WTC11 (cell line): ENCODE measurements at regions not wholly inside any gene's neighbourhood (a gene's known extent, or its start where the extent isn't known, plus 50 kb on each side); places are given as distances from the start of the nearest gene placed in this dataset.

ENCODE experiments used
- ATAC-seq: fragments of 200-7000 bp; cut with Tn5 transposase; 2 replicates; pipeline ENCODE4 v1.10.0; 2021; ENCODE audit warnings: mild to moderate bottlenecking, moderate library complexity
- CTCF ChIA-PET: fragments of 300-600 bp; sonication (Branson Sonifier 250); formaldehyde crosslinking; loops from one replicate; lab custom pipeline; 2021; ENCODE audit warnings: antibody characterized with exemption; lab: Charles Lee
- POLR2A ChIA-PET: fragments of 350-600 bp; sonication (Branson Sonifier 250); formaldehyde crosslinking; loops from one replicate; lab custom pipeline; 2021; ENCODE audit warnings: antibody characterized with exemption; lab: Charles Lee
- DNase-seq: peaks from one replicate; pipeline ENCODE4 v3.0.0; 2021; ENCODE audit warnings: low spot score
- H3K27ac Mint-ChIP-seq: 2 replicates; pipeline ENCODE4 v1.8.0; 2021; ENCODE audit warnings: mixed read lengths
- H3K27me3 Mint-ChIP-seq: 2 replicates; pipeline ENCODE4 v1.8.0; 2021; ENCODE audit warnings: low read depth, mild to moderate bottlenecking, moderate library complexity, mixed read lengths
- H3K36me3 Mint-ChIP-seq: 2 replicates; pipeline ENCODE4 v1.8.0; 2021; ENCODE audit warnings: mixed read lengths
- H3K4me1 Mint-ChIP-seq: 2 replicates; pipeline ENCODE4 v1.8.0; 2022; ENCODE audit warnings: mixed read lengths
- H3K4me3 Mint-ChIP-seq: 2 replicates; pipeline ENCODE4 v1.8.0; 2021; ENCODE audit warnings: mild to moderate bottlenecking, moderate library complexity, mixed read lengths
- H3K9me3 Mint-ChIP-seq: 2 replicates; pipeline ENCODE4 v1.8.0; 2021; ENCODE audit warnings: mixed read lengths
- ELF4 ChIP-seq: sonication (generic); formaldehyde crosslinking; IDR thresholded peaks from 2 replicates; pipeline ENCODE4 v1.8.1; 2022; ENCODE audit warnings: low read depth, mild to moderate bottlenecking, moderate library complexity, missing genetic modification reagents
- ESRRA ChIP-seq: sonication (generic); formaldehyde crosslinking; IDR thresholded peaks from 2 replicates; pipeline ENCODE4 v1.8.1; 2022; ENCODE audit warnings: mild to moderate bottlenecking, missing genetic modification reagents, borderline replicate concordance
- ETV6 ChIP-seq: sonication (generic); formaldehyde crosslinking; IDR thresholded peaks from 2 replicates; pipeline ENCODE4 v1.8.1; 2022; ENCODE audit warnings: mild to moderate bottlenecking, missing genetic modification reagents
- FOXJ3 ChIP-seq: sonication (generic); formaldehyde crosslinking; IDR thresholded peaks from 2 replicates; pipeline ENCODE4 v1.9.0; 2021; ENCODE audit warnings: missing genetic modification reagents, mild to moderate bottlenecking, borderline replicate concordance
- FOXK1 ChIP-seq: sonication (generic); formaldehyde crosslinking; IDR thresholded peaks from 2 replicates; pipeline ENCODE4 v1.8.0; 2022; ENCODE audit warnings: mild to moderate bottlenecking, moderate library complexity, missing genetic modification reagents
- FOXP1 ChIP-seq: sonication (generic); formaldehyde crosslinking; IDR thresholded peaks from 2 replicates; pipeline ENCODE4 v1.8.0; 2022; ENCODE audit warnings: missing genetic modification reagents, mild to moderate bottlenecking, moderate library complexity, borderline replicate concordance
- KAT7 ChIP-seq: sonication (generic); formaldehyde crosslinking; IDR thresholded peaks from 2 replicates; pipeline ENCODE4 v1.8.1; 2023; ENCODE audit warnings: missing genetic modification reagents, mild to moderate bottlenecking, borderline replicate concordance
- NFATC4 ChIP-seq: fragments of 250-450 bp; sonication (Bioruptor Pico); IDR thresholded peaks from 2 replicates; pipeline ENCODE4 v1.9.0; 2021; ENCODE audit warnings: mild to moderate bottlenecking
- NFYB ChIP-seq: sonication (generic); formaldehyde crosslinking; conservative IDR thresholded peaks from 2 replicates; pipeline ENCODE4 v1.8.0; 2022; ENCODE audit warnings: low read depth, missing genetic modification reagents
- NR1H2 ChIP-seq: sonication (generic); formaldehyde crosslinking; IDR thresholded peaks from 2 replicates; pipeline ENCODE4 v1.9.0; 2021; ENCODE audit warnings: mild to moderate bottlenecking, moderate library complexity, missing genetic modification reagents
- NR3C1 ChIP-seq: sonication (generic); formaldehyde crosslinking; conservative IDR thresholded peaks from 2 replicates; pipeline ENCODE4 v1.8.1; 2023; ENCODE audit warnings: low read depth, mild to moderate bottlenecking, missing genetic modification reagents
- PRRX2 ChIP-seq: fragments of 250-450 bp; sonication (Bioruptor Pico); IDR thresholded peaks from 2 replicates; pipeline ENCODE4 v1.8.0; 2021; ENCODE audit warnings: mild to moderate bottlenecking
- SMAD4 ChIP-seq: sonication (generic); formaldehyde crosslinking; IDR thresholded peaks from 2 replicates; pipeline ENCODE4 v1.8.0; 2022; ENCODE audit warnings: mild to moderate bottlenecking, missing genetic modification reagents
- SP1 ChIP-seq: sonication (generic); formaldehyde crosslinking; conservative IDR thresholded peaks from 2 replicates; pipeline ENCODE4 v1.8.1; 2022; ENCODE audit warnings: missing genetic modification reagents
- TP53 ChIP-seq: sonication (generic); formaldehyde crosslinking; IDR thresholded peaks from 2 replicates; pipeline ENCODE4 v1.8.1; 2023; ENCODE audit warnings: mild to moderate bottlenecking, missing genetic modification reagents
- ZNF396 ChIP-seq: fragments of 250-450 bp; sonication (Bioruptor Pico); IDR thresholded peaks from 2 replicates; pipeline ENCODE4 v1.8.0; 2021; ENCODE audit warnings: mild to moderate bottlenecking, moderate library complexity, borderline replicate concordance
- ZNF416 ChIP-seq: fragments of 250-450 bp; sonication (Bioruptor Pico); IDR thresholded peaks from 2 replicates; pipeline ENCODE4 v1.9.0; 2021; ENCODE audit warnings: mild to moderate bottlenecking, inconsistent platforms
- TF ChIP-seq, protein P1 (sequence below): sonication (generic); formaldehyde crosslinking; IDR thresholded peaks from 2 replicates; pipeline ENCODE4 v1.8.0; 2022; ENCODE audit warnings: mild to moderate bottlenecking, missing genetic modification reagents
- TF ChIP-seq, protein P2 (sequence below): fragments of 250-450 bp; sonication (Bioruptor Pico); conservative IDR thresholded peaks from 2 replicates; pipeline ENCODE4 v1.9.0; 2021; ENCODE audit warnings: mild to moderate bottlenecking
- TF ChIP-seq, protein P3 (sequence below): fragments of 200-600 bp; IDR thresholded peaks from 2 replicates; pipeline ENCODE4 v1.8.0; 2022; ENCODE audit warnings: antibody characterized with exemption
- TF ChIP-seq, protein P4 (sequence below): sonication (generic); formaldehyde crosslinking; IDR thresholded peaks from 2 replicates; pipeline ENCODE4 v1.8.0; 2023; ENCODE audit warnings: missing genetic modification reagents
- TF ChIP-seq, protein P5 (sequence below): sonication (generic); formaldehyde crosslinking; conservative IDR thresholded peaks from 2 replicates; pipeline ENCODE4 v1.8.1; 2022; ENCODE audit warnings: mild to moderate bottlenecking, missing genetic modification reagents
- TF ChIP-seq, protein P6 (sequence below): sonication (generic); formaldehyde crosslinking; IDR thresholded peaks from 2 replicates; pipeline ENCODE4 v1.8.0; 2022; ENCODE audit warnings: mild to moderate bottlenecking, missing genetic modification reagents

DNA sequence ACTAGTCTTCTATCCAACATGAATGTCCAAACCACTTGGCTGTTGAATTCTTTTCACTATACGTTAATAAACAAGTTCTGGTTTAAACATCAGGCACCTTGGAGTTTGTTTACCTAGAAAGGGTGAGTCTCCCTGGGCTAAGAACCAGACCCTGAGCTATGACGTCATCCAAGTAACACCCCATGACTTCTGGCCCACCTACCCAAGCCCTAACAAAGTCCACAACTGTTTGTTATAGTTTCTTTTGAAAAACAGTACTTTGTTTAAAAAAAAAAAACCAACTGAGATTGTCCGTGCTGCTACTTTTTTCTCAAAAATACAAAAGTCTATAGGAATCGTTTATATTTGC, 146.9 kb upstream of the BEND6 start:
- CTCF ChIA-PET: interaction anchor here (0.5 kb wide), 1 partner anchor 11 kb away, joined by 4 read pairs; no protein-coding TSS in a partner anchor
- H3K4me1 Mint-ChIP-seq: peaks cover 59% of the 10 kb centered on the region
- peak overlapping the region; percentile 63 for H3K27ac Mint-ChIP-seq
- ATAC-seq (no peak), DNase-seq (no peak)
- POLR2A ChIA-PET: no interaction called here
- no peak for TF ChIP-seq ELF4 (CRISPR knock-in tag)
- no peaks in the 10 kb centered on the region for H3K27me3 Mint-ChIP-seq
- H3K9me3 Mint-ChIP-seq: no peaks in the 10 kb centered on the region
- no peaks in the 10 kb centered on the region for H3K36me3 Mint-ChIP-seq
- H3K4me3 Mint-ChIP-seq: no peak overlapping the region

DNA sequence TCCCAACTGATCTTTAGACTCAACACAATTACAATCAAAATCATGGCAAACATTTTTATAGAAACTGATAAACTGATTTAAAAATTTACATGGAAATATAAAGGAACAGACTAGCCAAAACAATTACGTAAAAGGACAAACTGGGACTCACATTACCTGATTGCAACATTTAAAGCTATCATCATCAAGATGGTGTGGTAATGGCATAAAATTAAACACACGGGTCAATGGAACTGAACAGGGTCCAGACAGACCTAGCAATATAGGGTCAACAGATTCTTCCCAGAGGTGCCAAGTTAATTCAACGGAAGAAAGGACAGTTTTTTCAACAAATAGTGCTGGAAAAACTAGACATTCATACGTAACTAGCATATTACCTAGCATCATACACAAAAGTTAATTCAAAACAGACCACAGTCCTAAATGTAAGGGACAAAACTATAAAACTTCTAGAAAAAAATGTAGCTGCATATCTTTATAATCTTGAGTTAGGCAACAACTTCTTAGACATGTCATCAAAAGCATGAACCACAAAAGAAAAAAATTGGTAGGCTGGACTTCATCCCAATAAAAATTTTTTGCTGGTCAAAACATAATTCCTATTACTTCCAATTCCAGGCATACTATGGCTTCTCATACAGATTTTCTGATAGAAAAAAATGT, 147.4 kb upstream of the BEND6 start:
- H3K4me3 Mint-ChIP-seq: no peak overlapping the region

DNA sequence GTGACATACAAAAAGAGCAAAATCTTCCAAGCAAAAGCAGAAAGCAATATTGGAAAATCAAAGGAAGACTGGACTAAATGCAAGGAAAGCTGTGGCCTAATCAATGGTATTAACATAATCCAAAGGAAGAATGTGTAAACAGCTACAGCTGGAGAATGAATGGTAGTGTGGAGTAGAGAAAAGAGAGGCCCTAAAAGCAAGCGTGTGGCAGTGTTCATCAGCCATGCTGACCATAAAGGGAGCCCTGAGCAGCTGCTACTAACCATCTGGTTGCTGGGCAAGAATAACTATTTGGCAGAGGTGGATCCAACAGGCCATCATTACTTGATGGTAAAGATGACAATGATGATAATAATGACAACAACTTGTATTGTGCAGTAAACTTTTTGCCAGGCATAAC, 148.5 kb upstream of the BEND6 start:
- Mint-ChIP-seq H3K27ac (peak overlapping the region; percentile 72), H3K4me3 (no peak overlapping the region), H3K36me3 (no peaks in the 10 kb centered on the region), H3K4me1 (peaks cover 65% of the 10 kb centered on the region), H3K27me3 (no peaks in the 10 kb centered on the region), H3K9me3 (no peaks in the 10 kb centered on the region)
- ATAC-seq: peak; percentile 46
- ChIA-PET CTCF (interaction anchor here (1.4 kb wide), 1 partner anchor 149 kb away, joined by 3 read pairs; the partner anchor contains the start of gene BEND6), POLR2A (interaction anchor here (0.6 kb wide), 1 partner anchor 159 kb away, joined by 4 read pairs; no protein-coding TSS in a partner anchor)
- no peak for DNase-seq
- TF ChIP-seq, protein P1, sequence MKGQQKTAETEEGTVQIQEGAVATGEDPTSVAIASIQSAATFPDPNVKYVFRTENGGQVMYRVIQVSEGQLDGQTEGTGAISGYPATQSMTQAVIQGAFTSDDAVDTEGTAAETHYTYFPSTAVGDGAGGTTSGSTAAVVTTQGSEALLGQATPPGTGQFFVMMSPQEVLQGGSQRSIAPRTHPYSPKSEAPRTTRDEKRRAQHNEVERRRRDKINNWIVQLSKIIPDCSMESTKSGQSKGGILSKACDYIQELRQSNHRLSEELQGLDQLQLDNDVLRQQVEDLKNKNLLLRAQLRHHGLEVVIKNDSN (CRISPR knock-in tag): no peak
- TF ChIP-seq NR3C1 (CRISPR knock-in tag) (no peak), FOXP1 (CRISPR knock-in tag) (no peak), ESRRA (CRISPR knock-in tag) (no peak), NR1H2 (CRISPR knock-in tag) (no peak), FOXK1 (CRISPR knock-in tag) (no peak), ETV6 (no peak), SMAD4 (CRISPR knock-in tag) (no peak), TP53 (no peak)
- TF ChIP-seq, protein P2, sequence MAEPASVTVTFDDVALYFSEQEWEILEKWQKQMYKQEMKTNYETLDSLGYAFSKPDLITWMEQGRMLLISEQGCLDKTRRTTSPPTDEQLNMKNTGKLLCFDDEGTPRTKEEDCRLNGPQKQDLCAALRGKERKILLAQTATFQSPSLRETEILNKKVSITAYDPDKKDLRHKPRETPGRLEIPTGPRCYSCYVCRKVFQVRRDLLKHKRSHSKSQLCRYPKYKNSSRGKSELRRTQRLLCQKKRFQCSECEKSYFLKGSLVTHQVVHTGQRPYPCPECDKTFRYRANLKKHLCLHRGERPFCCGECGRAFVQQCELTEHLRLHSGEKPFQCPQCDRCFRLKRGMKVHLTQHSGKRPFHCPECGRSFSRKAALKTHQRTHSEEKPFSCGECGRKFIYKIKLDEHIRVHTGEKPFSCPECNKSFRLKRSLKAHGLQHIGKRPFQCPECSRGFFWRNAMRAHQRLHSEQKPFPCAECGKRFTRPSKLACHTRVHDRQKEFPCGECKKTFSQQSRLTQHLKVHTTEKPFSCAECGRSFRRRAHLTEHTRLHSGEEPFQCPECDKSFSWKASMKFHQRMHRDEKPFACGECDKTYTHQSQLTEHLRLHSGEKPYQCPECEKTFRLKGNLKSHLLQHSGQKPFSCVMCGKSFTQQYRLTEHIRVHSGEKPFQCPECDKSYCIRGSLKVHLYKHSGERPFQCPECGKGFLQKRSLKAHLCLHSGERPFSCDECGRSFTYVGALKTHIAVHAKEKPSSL (CRISPR knock-in tag): no peak
- TF ChIP-seq, protein P3, sequence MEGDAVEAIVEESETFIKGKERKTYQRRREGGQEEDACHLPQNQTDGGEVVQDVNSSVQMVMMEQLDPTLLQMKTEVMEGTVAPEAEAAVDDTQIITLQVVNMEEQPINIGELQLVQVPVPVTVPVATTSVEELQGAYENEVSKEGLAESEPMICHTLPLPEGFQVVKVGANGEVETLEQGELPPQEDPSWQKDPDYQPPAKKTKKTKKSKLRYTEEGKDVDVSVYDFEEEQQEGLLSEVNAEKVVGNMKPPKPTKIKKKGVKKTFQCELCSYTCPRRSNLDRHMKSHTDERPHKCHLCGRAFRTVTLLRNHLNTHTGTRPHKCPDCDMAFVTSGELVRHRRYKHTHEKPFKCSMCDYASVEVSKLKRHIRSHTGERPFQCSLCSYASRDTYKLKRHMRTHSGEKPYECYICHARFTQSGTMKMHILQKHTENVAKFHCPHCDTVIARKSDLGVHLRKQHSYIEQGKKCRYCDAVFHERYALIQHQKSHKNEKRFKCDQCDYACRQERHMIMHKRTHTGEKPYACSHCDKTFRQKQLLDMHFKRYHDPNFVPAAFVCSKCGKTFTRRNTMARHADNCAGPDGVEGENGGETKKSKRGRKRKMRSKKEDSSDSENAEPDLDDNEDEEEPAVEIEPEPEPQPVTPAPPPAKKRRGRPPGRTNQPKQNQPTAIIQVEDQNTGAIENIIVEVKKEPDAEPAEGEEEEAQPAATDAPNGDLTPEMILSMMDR: no peak

More for the DNA sequence above, 147.4 kb upstream of the BEND6 start:
- Mint-ChIP-seq H3K27ac (peak overlapping the region; percentile 86), H3K9me3 (no peaks in the 10 kb centered on the region), H3K27me3 (no peaks in the 10 kb centered on the region), H3K4me1 (peaks cover 64% of the 10 kb centered on the region), H3K36me3 (no peaks in the 10 kb centered on the region)
- no peak for ATAC-seq
- TF ChIP-seq, protein P1 (CRISPR knock-in tag): no peak
- no peak for TF ChIP-seq ZNF396 (CRISPR knock-in tag)
- TF ChIP-seq ETV6: no peak
- TF ChIP-seq, protein P3: no peak
- TF ChIP-seq KAT7 (CRISPR knock-in tag): no peak
- TF ChIP-seq SMAD4 (CRISPR knock-in tag): no peak
- TF ChIP-seq, protein P4, sequence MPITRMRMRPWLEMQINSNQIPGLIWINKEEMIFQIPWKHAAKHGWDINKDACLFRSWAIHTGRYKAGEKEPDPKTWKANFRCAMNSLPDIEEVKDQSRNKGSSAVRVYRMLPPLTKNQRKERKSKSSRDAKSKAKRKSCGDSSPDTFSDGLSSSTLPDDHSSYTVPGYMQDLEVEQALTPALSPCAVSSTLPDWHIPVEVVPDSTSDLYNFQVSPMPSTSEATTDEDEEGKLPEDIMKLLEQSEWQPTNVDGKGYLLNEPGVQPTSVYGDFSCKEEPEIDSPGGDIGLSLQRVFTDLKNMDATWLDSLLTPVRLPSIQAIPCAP (CRISPR knock-in tag): no peak
- no peak for TF ChIP-seq TP53
- no peak for TF ChIP-seq PRRX2 (CRISPR knock-in tag)
- no peak for TF ChIP-seq SP1 (CRISPR knock-in tag)
- TF ChIP-seq, protein P5, sequence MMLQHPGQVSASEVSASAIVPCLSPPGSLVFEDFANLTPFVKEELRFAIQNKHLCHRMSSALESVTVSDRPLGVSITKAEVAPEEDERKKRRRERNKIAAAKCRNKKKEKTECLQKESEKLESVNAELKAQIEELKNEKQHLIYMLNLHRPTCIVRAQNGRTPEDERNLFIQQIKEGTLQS: no peak
- TF ChIP-seq NFATC4 (CRISPR knock-in tag): no peak
- no peak for TF ChIP-seq NFYB (CRISPR knock-in tag)
- TF ChIP-seq FOXJ3 (CRISPR knock-in tag): no peak
- no peak for TF ChIP-seq ZNF416 (CRISPR knock-in tag)
- TF ChIP-seq, protein P6, sequence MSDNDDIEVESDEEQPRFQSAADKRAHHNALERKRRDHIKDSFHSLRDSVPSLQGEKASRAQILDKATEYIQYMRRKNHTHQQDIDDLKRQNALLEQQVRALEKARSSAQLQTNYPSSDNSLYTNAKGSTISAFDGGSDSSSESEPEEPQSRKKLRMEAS (CRISPR knock-in tag): no peak
- DNase-seq: no peak
- ChIA-PET POLR2A (no interaction called here), CTCF (interaction anchor here (0.5 kb wide), 1 partner anchor 12 kb away, joined by 4 read pairs; no protein-coding TSS in a partner anchor)
